ENCODE measurements at regions not wholly inside any gene's neighbourhood (a gene's known extent, or its start where the extent isn't known, plus 50 kb on each side); places are given as distances from the start of the nearest gene placed in this dataset.

DNA sequence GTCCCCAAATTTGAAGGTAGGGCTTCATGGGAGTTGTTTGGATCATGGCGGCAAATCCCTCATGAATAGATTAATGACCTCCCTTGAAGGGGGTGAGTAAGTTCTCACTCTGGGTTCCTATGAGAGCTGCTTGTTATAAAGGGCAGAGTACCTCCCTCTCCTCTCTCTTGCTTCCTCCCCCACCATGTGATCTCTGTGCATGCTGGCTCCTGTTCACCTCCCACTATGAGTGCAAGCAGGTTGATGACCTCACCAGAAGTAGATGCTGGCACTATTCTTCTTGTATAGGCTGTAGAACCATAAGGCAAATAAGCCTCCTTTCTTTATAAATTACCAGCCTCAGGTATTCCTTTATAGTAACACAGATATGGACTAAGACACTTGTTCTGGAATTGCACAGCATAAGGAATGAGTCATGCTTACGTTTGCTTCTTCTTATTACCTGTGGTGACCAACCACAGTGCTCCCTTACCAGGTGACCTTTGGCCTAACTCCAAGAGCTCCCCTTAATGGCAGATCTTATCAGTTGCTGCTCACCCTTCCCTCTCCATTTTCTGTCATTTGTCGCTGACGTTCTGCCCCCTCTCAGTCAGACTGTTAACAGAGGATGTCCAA lies 559.5 kb upstream of the GCFC2 start:
- CTCF ChIA-PET, result no interaction called here
- POLR2A ChIA-PET (ENCODE audit: low non-redundant PET), result no interaction called here
- DNase-seq (ENCODE audit: low spot score), result no peak
- TF ChIP-seq, protein P1, sequence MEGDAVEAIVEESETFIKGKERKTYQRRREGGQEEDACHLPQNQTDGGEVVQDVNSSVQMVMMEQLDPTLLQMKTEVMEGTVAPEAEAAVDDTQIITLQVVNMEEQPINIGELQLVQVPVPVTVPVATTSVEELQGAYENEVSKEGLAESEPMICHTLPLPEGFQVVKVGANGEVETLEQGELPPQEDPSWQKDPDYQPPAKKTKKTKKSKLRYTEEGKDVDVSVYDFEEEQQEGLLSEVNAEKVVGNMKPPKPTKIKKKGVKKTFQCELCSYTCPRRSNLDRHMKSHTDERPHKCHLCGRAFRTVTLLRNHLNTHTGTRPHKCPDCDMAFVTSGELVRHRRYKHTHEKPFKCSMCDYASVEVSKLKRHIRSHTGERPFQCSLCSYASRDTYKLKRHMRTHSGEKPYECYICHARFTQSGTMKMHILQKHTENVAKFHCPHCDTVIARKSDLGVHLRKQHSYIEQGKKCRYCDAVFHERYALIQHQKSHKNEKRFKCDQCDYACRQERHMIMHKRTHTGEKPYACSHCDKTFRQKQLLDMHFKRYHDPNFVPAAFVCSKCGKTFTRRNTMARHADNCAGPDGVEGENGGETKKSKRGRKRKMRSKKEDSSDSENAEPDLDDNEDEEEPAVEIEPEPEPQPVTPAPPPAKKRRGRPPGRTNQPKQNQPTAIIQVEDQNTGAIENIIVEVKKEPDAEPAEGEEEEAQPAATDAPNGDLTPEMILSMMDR (conservative IDR thresholded peaks at IDR 0.05; ENCODE audit: low read depth), result no peak
- H3K27ac ChIP-seq, result no peak overlapping the region

DNA sequence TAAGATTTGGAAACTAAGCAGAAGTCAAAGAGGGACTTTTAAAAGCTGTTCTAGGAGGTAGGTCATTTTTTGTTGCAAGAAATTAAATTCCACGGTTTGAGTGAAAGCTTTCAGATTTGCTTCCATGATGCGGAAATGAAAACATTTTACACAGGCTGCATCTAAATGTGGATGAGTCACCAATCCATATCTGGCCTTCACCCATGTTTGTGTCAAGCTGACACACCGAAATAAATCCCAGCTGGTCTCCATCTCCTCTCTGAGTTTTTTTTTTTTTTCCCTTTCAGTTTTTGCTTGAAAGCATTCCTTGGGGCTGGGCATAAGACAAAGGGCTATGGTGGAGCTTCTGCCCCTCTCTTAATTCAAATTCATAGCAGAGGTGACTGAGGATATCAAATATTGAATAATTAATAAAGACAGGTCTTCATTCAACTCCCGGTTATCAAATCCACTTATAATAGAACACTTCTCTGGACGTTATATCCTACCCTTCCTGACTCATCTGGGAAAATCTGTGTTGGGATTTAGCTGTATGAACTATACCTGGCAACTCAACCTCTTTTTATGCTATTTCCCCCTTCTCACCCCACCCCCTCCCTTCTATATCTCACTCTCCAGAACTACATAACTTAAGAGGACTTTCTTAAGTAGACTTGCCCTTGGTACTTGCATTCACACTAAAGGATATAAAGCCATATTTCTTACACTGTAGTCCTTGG lies 558.3 kb upstream of the GCFC2 start:
- ChIA-PET CTCF (interaction anchor here (0.6 kb wide), 1 partner anchor 10 kb away, joined by 6 read pairs; no protein-coding TSS in a partner anchor), POLR2A (ENCODE audit: low non-redundant PET) (no interaction called here)
- H3K27ac ChIP-seq, result no peak overlapping the region
- DNase-seq (ENCODE audit: low spot score), result peak; percentile 54
- TF ChIP-seq, protein P1 (conservative IDR thresholded peaks at IDR 0.05; ENCODE audit: low read depth), result no peak

- POLR2A ChIA-PET (ENCODE audit: low non-redundant PET), result no interaction called here
- TF ChIP-seq, protein P1 (conservative IDR thresholded peaks at IDR 0.05; ENCODE audit: low read depth), result no peak
- DNase-seq (ENCODE audit: low spot score), result no peak
- no peak overlapping the region for H3K27ac ChIP-seq
- CTCF ChIA-PET, result interaction anchor here (0.6 kb wide), 1 partner anchor 10 kb away, joined by 6 read pairs; no protein-coding TSS in a partner anchor
These were observed 557.8 kb upstream of the GCFC2 start for GRCh38 chr2:76268484-76268883.

- TF ChIP-seq, protein P1 (conservative IDR thresholded peaks at IDR 0.05; ENCODE audit: low read depth), result no peak
- ChIA-PET CTCF (interaction anchor here (0.5 to 1.0 kb wide), 2 partner anchors 10 to 40 kb away, joined by 6 read pairs; no protein-coding TSS in a partner anchor), POLR2A (ENCODE audit: low non-redundant PET) (no interaction called here)
- no peak overlapping the region for H3K27ac ChIP-seq
- DNase-seq (ENCODE audit: low spot score), result no peak
These were observed 547.1 kb upstream of the GCFC2 start for GRCh38 chr2:76257802-76258201.

GRCh38 chr2:76256458-76257088 lies 545.9 kb upstream of the GCFC2 start:
- no peak overlapping the region for H3K27ac ChIP-seq
- POLR2A ChIA-PET (ENCODE audit: low non-redundant PET), result no interaction called here
- CTCF ChIA-PET, result interaction anchor here (0.7 kb wide), 2 partner anchors 257 to 695 kb away, joined by 3 read pairs; no protein-coding TSS in a partner anchor
- TF ChIP-seq, protein P1 (conservative IDR thresholded peaks at IDR 0.05; ENCODE audit: low read depth), result no peak
- peak; percentile 23 for DNase-seq (ENCODE audit: low spot score)

DNA sequence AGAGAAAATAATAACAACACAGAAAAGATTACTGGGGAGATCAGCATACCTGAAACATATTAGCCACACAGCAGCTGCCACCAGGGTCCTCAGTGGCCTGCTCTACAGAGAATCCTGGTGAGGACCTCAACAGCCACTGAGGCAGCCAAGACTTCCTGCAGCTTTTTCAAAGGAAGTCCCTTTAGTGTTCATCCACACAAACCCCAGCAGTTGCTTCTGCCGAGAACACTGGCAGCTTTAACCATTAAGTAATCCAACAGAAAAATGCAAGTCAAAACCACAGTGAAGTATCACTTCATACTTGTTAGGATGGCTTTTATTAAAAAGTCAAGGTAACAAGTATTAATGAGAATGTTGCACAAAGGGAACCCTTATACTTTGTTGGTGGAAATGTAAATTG lies 542.0 kb upstream of the GCFC2 start:
- ChIA-PET POLR2A (ENCODE audit: low non-redundant PET) (no interaction called here), CTCF (no interaction called here)
- no peak overlapping the region for H3K27ac ChIP-seq
- DNase-seq (ENCODE audit: low spot score), result no peak
- TF ChIP-seq, protein P1 (conservative IDR thresholded peaks at IDR 0.05; ENCODE audit: low read depth), result no peak

Data from RWPE1 (cell line).